GM18505 (cell line): ENCODE measurements at regions not wholly inside any gene's neighbourhood (a gene's known extent, or its start where the extent isn't known, plus 50 kb on each side); places are given as distances from the start of the nearest gene placed in this dataset.

Experiments
- ATAC-seq: cut with Tn5 transposase; IDR thresholded peaks from one replicate; pipeline ENCODE4 v1.9.1; 2021; ENCODE audit not compliant: unreplicated experiment
- POLR2A ChIP-seq: IDR thresholded peaks from 4 replicates; pipeline ENCODE4 v1.6.1; 2011; ENCODE audit warnings: borderline replicate concordance; ENCODE audit not compliant: insufficient read depth, insufficient read length; ENCODE audit errors: extremely low read depth

GRCh38 chr12:68469113-68469512 is 137.0 kb upstream of the MDM1 start:
- TF ChIP-seq POLR2A: no peak
- no peak for ATAC-seq

DNA sequence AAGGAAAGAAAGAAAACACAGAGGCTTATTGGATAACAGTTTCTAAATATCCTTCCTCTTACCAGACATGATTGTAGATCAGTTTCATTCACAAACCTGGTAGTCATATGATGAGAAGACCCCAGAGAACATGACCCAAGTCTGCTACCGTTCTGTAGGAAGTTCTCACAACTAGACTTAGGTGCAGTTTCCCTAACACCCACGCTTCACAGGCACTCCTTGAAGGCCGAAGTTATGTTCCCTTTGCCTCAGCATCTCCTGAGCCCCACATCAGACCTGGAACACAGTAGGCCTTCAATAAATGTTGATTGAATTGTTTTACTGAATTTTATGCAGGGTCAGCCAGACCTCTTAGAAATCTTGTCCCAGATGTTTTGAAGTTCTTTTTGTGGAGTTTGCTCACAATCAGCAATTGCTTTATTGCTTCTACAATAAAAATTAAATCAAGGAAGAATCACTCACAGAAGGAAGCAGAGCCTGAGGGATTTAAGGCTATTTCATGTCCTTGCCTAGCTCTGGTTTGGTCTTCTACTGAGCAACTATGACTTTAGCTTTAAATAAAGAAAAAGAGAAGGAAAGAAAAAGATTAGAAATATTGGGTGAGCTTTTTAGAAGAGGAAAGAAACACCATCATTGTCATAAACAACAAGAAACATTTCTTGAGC is 138.6 kb upstream of the MDM1 start:
- no peak for TF ChIP-seq POLR2A
- ATAC-seq: no peak

DNA sequence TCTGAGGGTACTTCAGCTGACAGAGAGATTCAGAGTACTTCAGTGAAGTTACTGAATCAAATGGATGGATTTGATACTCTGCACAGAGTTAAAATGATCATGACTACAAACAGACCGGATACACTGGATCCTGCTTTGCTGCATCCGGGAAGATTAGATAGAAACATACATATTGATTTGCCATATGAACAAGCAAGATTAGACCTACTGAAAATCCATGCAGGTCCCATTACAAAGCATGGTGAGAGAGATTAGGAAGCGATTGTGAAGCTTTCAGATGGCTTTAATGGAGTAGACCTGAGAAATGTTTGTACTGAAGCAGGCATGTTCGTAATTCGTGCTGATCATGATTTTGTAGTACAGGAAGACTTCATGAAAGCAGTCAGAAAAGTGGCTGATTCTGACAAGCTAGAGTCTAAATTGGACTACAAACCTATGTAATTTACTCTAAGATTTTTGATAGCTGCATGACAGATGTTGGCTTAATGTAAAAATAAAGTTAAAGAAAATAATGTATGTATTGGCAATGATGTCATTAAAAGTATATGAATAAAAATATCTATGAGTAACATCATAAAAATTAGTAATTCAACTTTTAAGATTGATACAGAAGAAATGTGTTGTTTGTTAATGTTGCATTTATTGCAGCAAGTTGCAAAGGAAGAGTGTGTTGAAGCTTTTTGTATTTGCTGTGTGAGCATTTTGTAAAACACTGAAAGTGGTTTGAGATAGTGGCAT is 136.1 kb upstream of the RAP1B start:
- ATAC-seq: no peak
- TF ChIP-seq POLR2A: no peak

DNA sequence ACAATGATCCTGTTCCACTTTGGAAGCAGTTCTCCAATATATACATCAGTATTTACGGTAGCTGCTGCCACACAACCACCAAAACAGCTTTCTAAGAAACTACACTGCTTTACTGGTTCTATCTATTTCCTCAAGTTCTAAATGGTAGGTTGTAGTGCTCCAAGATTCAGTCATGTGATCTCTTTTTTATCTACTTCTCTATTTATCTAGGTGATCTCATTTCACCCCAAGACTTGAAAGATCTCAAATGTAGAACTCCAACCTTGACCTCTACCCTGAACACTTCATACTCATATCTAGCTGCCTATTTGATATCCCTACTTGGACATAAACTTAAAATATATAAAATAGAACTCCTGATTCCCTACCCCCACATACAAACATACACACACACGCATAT is 133.9 kb upstream of the RAP1B start:
- no peak for ATAC-seq
- TF ChIP-seq POLR2A: no peak

GRCh38 chr12:68477261-68477772 is 133.4 kb upstream of the RAP1B start:
- TF ChIP-seq POLR2A: no peak
- ATAC-seq: no peak

GRCh38 chr12:68477906-68478305 is 132.8 kb upstream of the RAP1B start:
- ATAC-seq: no peak
- TF ChIP-seq POLR2A: no peak

- no peak for TF ChIP-seq POLR2A
- no peak for ATAC-seq
Observed at GRCh38 chr12:68478516-68479260, 132.0 kb upstream of the RAP1B start.

GRCh38 chr12:68479261-68479895 is 131.3 kb upstream of the RAP1B start:
- no peak for ATAC-seq

DNA sequence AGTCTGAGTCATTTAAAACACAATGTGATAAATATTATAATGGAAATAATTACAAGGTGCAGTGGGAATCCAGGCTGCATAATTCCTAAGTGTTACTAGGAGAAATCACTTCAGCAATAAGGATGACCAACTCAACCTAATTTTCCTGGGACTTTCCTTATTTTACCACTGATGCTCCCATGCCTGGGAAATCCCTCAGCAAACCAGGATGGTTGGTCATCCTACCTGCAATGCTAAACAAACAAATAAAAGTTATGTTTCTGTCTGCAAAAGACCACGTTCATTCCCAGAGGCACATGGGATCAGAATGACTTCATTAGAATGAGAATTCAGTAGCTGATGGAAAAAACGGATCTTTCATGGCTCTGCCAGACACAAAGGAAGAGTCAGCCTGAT is 130.8 kb upstream of the RAP1B start:
- no peak for TF ChIP-seq POLR2A
- ATAC-seq: no peak

More at GRCh38 chr12:68479261-68479895, 131.3 kb upstream of the RAP1B start:
- no peak for TF ChIP-seq POLR2A

GRCh38 chr12:68480526-68480925 is 130.2 kb upstream of the RAP1B start:
- ATAC-seq: no peak
- no peak for TF ChIP-seq POLR2A

GRCh38 chr12:68481181-68481941 is 129.3 kb upstream of the RAP1B start:
- TF ChIP-seq POLR2A: no peak
- no peak for ATAC-seq

- TF ChIP-seq POLR2A: no peak
- no peak for ATAC-seq
Observed at GRCh38 chr12:68482014-68482413, 128.7 kb upstream of the RAP1B start.
